Small intestine (tissue), 7 donors: ENCODE measurements at regions not wholly inside any gene's neighbourhood (a gene's known extent, or its start where the extent isn't known, plus 50 kb on each side); places are given as distances from the start of the nearest gene placed in this dataset.
A peak's percentile ranks its signal among the peaks of the same experiment; 100 is the strongest.
"Not testable (repeated sequence)": the region's sequence is repeated elsewhere in the genome, so short reads cannot be mapped to it uniquely, and the experiment has no call there.

Experiments
- DNase-seq, 2 donors: peaks; one replicate each; pipeline versions ENCODE4 v3.0.0 to v3.0.0-alpha.2; 2013
- FAIRE-seq: peaks from 2 replicates; lab custom pipeline; 2012; peaks lifted over from hg19 to GRCh38; lab: Jason Lieb, UNC
- H3K27ac ChIP-seq, 3 donors: one replicate each; pipeline ENCODE4 v1.5.1; 2013; ENCODE audit warnings: low read length in 2 of 3, mild to moderate bottlenecking in 2 of 3, control low read depth in 1 of 3, inconsistent platforms in 1 of 3, low read depth in 1 of 3, moderate library complexity in 1 of 3
- H3K27me3 ChIP-seq, 3 donors: one replicate each; pipeline ENCODE4 v1.6.1; 2013; ENCODE audit warnings: low read length in 3 of 3, inconsistent platforms in 1 of 3; ENCODE audit not compliant: control insufficient read depth in 3 of 3, insufficient read depth in 3 of 3
- H3K36me3 ChIP-seq, 3 donors: one replicate each; pipeline ENCODE4 v1.6.1; 2013; ENCODE audit warnings: low read length in 3 of 3, inconsistent platforms in 1 of 3, low read depth in 1 of 3, mild to moderate bottlenecking in 1 of 3, moderate library complexity in 1 of 3; ENCODE audit not compliant: control insufficient read depth in 3 of 3, insufficient read depth in 2 of 3
- H3K4me1 ChIP-seq, 3 donors: one replicate each; pipeline ENCODE4 v1.6.1; 2013; ENCODE audit warnings: low read length in 2 of 3, inconsistent platforms in 1 of 3, low read depth in 1 of 3, mild to moderate bottlenecking in 1 of 3, moderate library complexity in 1 of 3; ENCODE audit not compliant: control insufficient read depth in 3 of 3, insufficient read depth in 2 of 3
- H3K4me3 ChIP-seq, 3 donors: one replicate each; pipeline ENCODE4 v1.5.1; 2013; ENCODE audit warnings: low read length in 3 of 3, control low read depth in 1 of 3, inconsistent platforms in 1 of 3, low read depth in 1 of 3, mild to moderate bottlenecking in 1 of 3, moderate library complexity in 1 of 3
- H3K9me3 ChIP-seq, 2 donors: one replicate each; pipeline ENCODE4 v1.6.1; 2013; ENCODE audit warnings: low read depth in 1 of 2, low read length in 1 of 2; ENCODE audit not compliant: control insufficient read depth in 2 of 2, insufficient read depth in 1 of 2
- WGBS, 3 donors: extraction: QIAGEN DNeasy Blood & Tissue Kit; methylation state at CpG; one replicate each; pipeline ENCODE4 v1.1.7; 2013; 5-methylcytosine and 5-hydroxymethylcytosine counted together
- donor health status: healthy with polysubstance abuse.
- donor health status: control.
- donor health status: control.
- donor health status: Bipolar disorder and iron deficiency.
- donor health status: healthy.

- WGBS, 3 donors: 93 to 96% (median 94%) methylated on average over 4 of the region's 4 CpGs
- no peaks in the 10 kb centered on the region for H3K27me3 ChIP-seq
- no peak for FAIRE-seq
Observed at GRCh38 chr11:33977676-33978075, 73.9 kb upstream of the CAPRIN1 start.

GRCh38 chr11:33976495-33977199, 74.9 kb upstream of the CAPRIN1 start:
- H3K4me3 ChIP-seq: no peak overlapping the region
- H3K9me3 ChIP-seq: no peaks in the 10 kb centered on the region
- FAIRE-seq (no peak), DNase-seq (no peak)
- H3K36me3 ChIP-seq: no peaks in the 10 kb centered on the region
- H3K4me1 ChIP-seq: no peaks in the 10 kb centered on the region
- no peaks in the 10 kb centered on the region for H3K27me3 ChIP-seq
- H3K27ac ChIP-seq: no peak overlapping the region
- WGBS, 3 donors: 80 to 86% (median 83%) methylated on average over 7 of the region's 7 CpGs

More at GRCh38 chr11:33977676-33978075, 73.9 kb upstream of the CAPRIN1 start:
- H3K4me3 ChIP-seq: no peak overlapping the region
- no peak for DNase-seq
- no peak overlapping the region for H3K27ac ChIP-seq
- H3K36me3 ChIP-seq: no peaks in the 10 kb centered on the region
- H3K9me3 ChIP-seq: no peaks in the 10 kb centered on the region
- H3K4me1 ChIP-seq: no peaks in the 10 kb centered on the region

GRCh38 chr11:33974804-33975203, 76.7 kb upstream of the CAPRIN1 start:
- H3K36me3 ChIP-seq: no peaks in the 10 kb centered on the region
- no peak overlapping the region for H3K27ac ChIP-seq
- no peaks in the 10 kb centered on the region for H3K27me3 ChIP-seq
- peaks cover 0 to 6% (median 0%) of the 10 kb centered on the region in 3 donors for H3K4me1 ChIP-seq
- no peak overlapping the region for H3K4me3 ChIP-seq
- DNase-seq (no peak), FAIRE-seq (no peak)
- WGBS, 3 donors: 54 to 76% (median 61%) methylated on average over 4 of the region's 4 CpGs
- no peaks in the 10 kb centered on the region for H3K9me3 ChIP-seq

- FAIRE-seq: not testable (repeated sequence)
Observed at GRCh38 chr11:33971530-33971929, 79.7 kb upstream of the LMO2 start.

GRCh38 chr11:33970984-33971466, 79.1 kb upstream of the LMO2 start:
- FAIRE-seq: no peak
- H3K9me3 ChIP-seq: no peaks in the 10 kb centered on the region

More at GRCh38 chr11:33971530-33971929, 79.7 kb upstream of the LMO2 start:
- H3K4me3 ChIP-seq, H3K4me1 ChIP-seq, DNase-seq, H3K27ac ChIP-seq, H3K36me3 ChIP-seq, H3K9me3 ChIP-seq, H3K27me3 ChIP-seq: not testable (repeated sequence)
- WGBS, 3 donors: 40 to 68% (median 61%) methylated on average over 10 to 12 of the region's 12 CpGs

GRCh38 chr11:33967451-33967850, 75.6 kb upstream of the LMO2 start:
- WGBS, 3 donors: 83 to 87% (median 84%) methylated on average over 6 of the region's 6 CpGs

More at GRCh38 chr11:33970984-33971466, 79.1 kb upstream of the LMO2 start:
- Histone ChIP-seq H3K36me3 (no peaks in the 10 kb centered on the region), H3K4me3 (no peak overlapping the region), H3K27me3 (no peaks in the 10 kb centered on the region), H3K27ac (no peak overlapping the region), H3K4me1 (peaks cover 0 to 6% (median 0%) of the 10 kb centered on the region in 3 donors)
- WGBS, 3 donors: 12 to 16% (median 15%) methylated on average over 8 of the region's 8 CpGs
- peak; percentile 73 to 88 for DNase-seq

GRCh38 chr11:33965032-33965431, 73.2 kb upstream of the LMO2 start:
- peaks cover 0 to 5% (median 0%) of the 10 kb centered on the region in 3 donors for H3K27me3 ChIP-seq
- FAIRE-seq (no peak), DNase-seq (no peak)
- H3K36me3 ChIP-seq: no peaks in the 10 kb centered on the region
- H3K4me1 ChIP-seq: no peaks in the 10 kb centered on the region
- H3K4me3 ChIP-seq: no peak overlapping the region
- H3K27ac ChIP-seq: no peak overlapping the region
- 89 to 95% (median 93%) methylated on average over 1 of the region's 1 CpG for WGBS, 3 donors
- H3K9me3 ChIP-seq: no peaks in the 10 kb centered on the region

More at GRCh38 chr11:33967451-33967850, 75.6 kb upstream of the LMO2 start:
- FAIRE-seq: no peak
- no peaks in the 10 kb centered on the region for H3K36me3 ChIP-seq
- no peak overlapping the region for H3K4me3 ChIP-seq
- no peak overlapping the region for H3K27ac ChIP-seq
- peaks cover 0 to 6% (median 0%) of the 10 kb centered on the region in 3 donors for H3K4me1 ChIP-seq
- H3K27me3 ChIP-seq: peaks cover 0 to 5% (median 0%) of the 10 kb centered on the region in 3 donors
- DNase-seq: no peak
- no peaks in the 10 kb centered on the region for H3K9me3 ChIP-seq

GRCh38 chr11:33959855-33960400, 68.1 kb upstream of the LMO2 start:
- Histone ChIP-seq H3K36me3 (no peaks in the 10 kb centered on the region), H3K4me3 (no peak overlapping the region), H3K27me3 (peaks cover 0 to 12% (median 0%) of the 10 kb centered on the region in 3 donors), H3K27ac (no peak overlapping the region), H3K4me1 (no peaks in the 10 kb centered on the region), H3K9me3 (no peaks in the 10 kb centered on the region)
- 60 to 77% (median 69%) methylated on average over 3 of the region's 3 CpGs for WGBS, 3 donors
- DNase-seq: peak in 1 of 2 donors; percentile 30
- FAIRE-seq: no peak
